GM19351 (cell line): ENCODE measurements at regions not wholly inside any gene's neighbourhood (a gene's known extent, or its start where the extent isn't known, plus 50 kb on each side); places are given as distances from the start of the nearest gene placed in this dataset.

Experiments
- ATAC-seq: cut with Tn5 transposase; IDR thresholded peaks from one replicate; pipeline ENCODE4 v1.9.1; 2021; ENCODE audit warnings: mild to moderate bottlenecking, moderate library complexity; ENCODE audit not compliant: unreplicated experiment

GRCh38 chr14:99065551-99065950 is 206.4 kb downstream of the BCL11B start:
- no peak for ATAC-seq

- no peak for ATAC-seq
These were observed 205.6 kb downstream of the BCL11B start for GRCh38 chr14:99066378-99066777.

GRCh38 chr14:99067141-99067920 is 204.7 kb downstream of the BCL11B start:
- no peak for ATAC-seq

- no peak for ATAC-seq
These were observed 204.1 kb downstream of the BCL11B start for GRCh38 chr14:99067927-99068326.

GRCh38 chr14:99069946-99070345 is 202.1 kb downstream of the BCL11B start:
- no peak for ATAC-seq

GRCh38 chr14:99072433-99072832 is 199.6 kb downstream of the BCL11B start:
- ATAC-seq: no peak

GRCh38 chr14:99072956-99073355 is 199.0 kb downstream of the BCL11B start:
- no peak for ATAC-seq

- ATAC-seq: no peak
These were observed 198.6 kb downstream of the BCL11B start for GRCh38 chr14:99073431-99073830.

GRCh38 chr14:99075061-99075460 is 196.9 kb downstream of the BCL11B start:
- no peak for ATAC-seq

- ATAC-seq: no peak
These were observed 196.1 kb downstream of the BCL11B start for GRCh38 chr14:99075771-99076375.

GRCh38 chr14:99077076-99077843 is 194.7 kb downstream of the BCL11B start:
- no peak for ATAC-seq

- no peak for ATAC-seq
These were observed 194.2 kb downstream of the BCL11B start for GRCh38 chr14:99077844-99078236.

- no peak for ATAC-seq
These were observed 193.6 kb downstream of the BCL11B start for GRCh38 chr14:99078426-99078825.

- ATAC-seq: no peak
These were observed 192.8 kb downstream of the BCL11B start for GRCh38 chr14:99079061-99079727.

GRCh38 chr14:99080306-99080705 is 191.7 kb downstream of the BCL11B start:
- no peak for ATAC-seq

- no peak for ATAC-seq
These were observed 190.7 kb downstream of the BCL11B start for GRCh38 chr14:99081156-99081765.

GRCh38 chr14:99081880-99082279 is 190.1 kb downstream of the BCL11B start:
- no peak for ATAC-seq

- ATAC-seq: no peak
These were observed 178.2 kb downstream of the BCL11B start for GRCh38 chr14:99093532-99094517.

- no peak for ATAC-seq
These were observed 177.1 kb downstream of the BCL11B start for GRCh38 chr14:99094901-99095300.

- ATAC-seq: no peak
These were observed 176.6 kb downstream of the BCL11B start for GRCh38 chr14:99095369-99095768.
